PFSK-1 (cell line): ENCODE measurements at regions not wholly inside any gene's neighbourhood (a gene's known extent, or its start where the extent isn't known, plus 50 kb on each side); places are given as distances from the start of the nearest gene placed in this dataset.

Experiments used
- FOXP2 ChIP-seq: optimal IDR thresholded peaks from 2 replicates; pipeline ENCODE3; 2011; ENCODE audit warnings: borderline replicate concordance, control low read depth, inconsistent platforms; ENCODE audit not compliant: insufficient read depth; ENCODE audit errors: extremely low read length, extremely low read depth
- POLR2AphosphoS5 ChIP-seq: IDR thresholded peaks from 2 replicates; pipeline ENCODE4 v1.6.1; 2012; ENCODE audit warnings: low read depth, mild to moderate bottlenecking, control low read depth, low read length, moderate library complexity
- REST ChIP-seq, 2 experiments: IDR thresholded peaks; 2 replicates each; pipeline versions ENCODE4 v1.6.1 to v1.8.0; 2011 to 2012; ENCODE audit warnings: low read depth in 2 of 2, low read length in 2 of 2, control low read depth in 1 of 2, inconsistent platforms in 1 of 2, mild to moderate bottlenecking in 1 of 2, moderate library complexity in 1 of 2; ENCODE audit not compliant: insufficient read depth in 1 of 2
- SIN3A ChIP-seq: IDR thresholded peaks from 2 replicates; pipeline ENCODE4 v1.6.1; 2012; ENCODE audit warnings: mild to moderate bottlenecking, low read length, moderate library complexity, borderline replicate concordance; ENCODE audit not compliant: insufficient read depth
- TAF1 ChIP-seq: IDR thresholded peaks from 2 replicates; pipeline ENCODE4 v1.6.1; 2012; ENCODE audit warnings: low read length, control low read depth, borderline replicate concordance; ENCODE audit not compliant: insufficient read depth

GRCh38 chr6:102387326-102388033, 994.0 kb downstream of the GRIK2 start:
- no peak for TF ChIP-seq POLR2AphosphoS5
- no peak for TF ChIP-seq FOXP2
- no peak for TF ChIP-seq TAF1
- no peak for TF ChIP-seq REST (IDR thresholded peaks at IDR 0.05; ENCODE audit: insufficient read depth in 1 of 2, low read depth in 2 of 2, low read length in 2 of 2)
- no peak for TF ChIP-seq SIN3A

GRCh38 chr6:102381203-102381602, 987.7 kb downstream of the GRIK2 start:
- no peak for TF ChIP-seq FOXP2
- no peak for TF ChIP-seq TAF1
- no peak for TF ChIP-seq POLR2AphosphoS5
- no peak for TF ChIP-seq REST (IDR thresholded peaks at IDR 0.05; ENCODE audit: insufficient read depth in 1 of 2, low read depth in 2 of 2, low read length in 2 of 2)
- TF ChIP-seq SIN3A, result no peak

GRCh38 chr6:102356170-102356569, 962.7 kb downstream of the GRIK2 start:
- TF ChIP-seq FOXP2 (no peak), SIN3A (no peak), TAF1 (no peak)

- TF ChIP-seq FOXP2, result no peak
- TF ChIP-seq REST (IDR thresholded peaks at IDR 0.05; ENCODE audit: insufficient read depth in 1 of 2, low read depth in 2 of 2, low read length in 2 of 2), result no peak
- TF ChIP-seq SIN3A, result no peak
- no peak for TF ChIP-seq TAF1
- TF ChIP-seq POLR2AphosphoS5, result no peak
Observed at GRCh38 chr6:102355578-102355977, 962.1 kb downstream of the GRIK2 start.

- TF ChIP-seq POLR2AphosphoS5 (no peak), REST (IDR thresholded peaks at IDR 0.05; ENCODE audit: insufficient read depth in 1 of 2, low read depth in 2 of 2, low read length in 2 of 2) (no peak), SIN3A (no peak), FOXP2 (no peak), TAF1 (no peak)
Observed at GRCh38 chr6:102352552-102352951, 959.0 kb downstream of the GRIK2 start.
